HG03025 (cell line): ENCODE measurements at regions not wholly inside any gene's neighbourhood (a gene's known extent, or its start where the extent isn't known, plus 50 kb on each side); places are given as distances from the start of the nearest gene placed in this dataset.

Source experiments
- ATAC-seq: cut with Tn5 transposase; IDR thresholded peaks from one replicate; pipeline ENCODE4 v1.9.1; 2021; ENCODE audit warnings: mild to moderate bottlenecking, moderate library complexity; ENCODE audit not compliant: unreplicated experiment, low FRiP score

GRCh38 chr6:37557645-37558114, 58.0 kb upstream of the CCDC167 start:
- ATAC-seq = no peak

DNA sequence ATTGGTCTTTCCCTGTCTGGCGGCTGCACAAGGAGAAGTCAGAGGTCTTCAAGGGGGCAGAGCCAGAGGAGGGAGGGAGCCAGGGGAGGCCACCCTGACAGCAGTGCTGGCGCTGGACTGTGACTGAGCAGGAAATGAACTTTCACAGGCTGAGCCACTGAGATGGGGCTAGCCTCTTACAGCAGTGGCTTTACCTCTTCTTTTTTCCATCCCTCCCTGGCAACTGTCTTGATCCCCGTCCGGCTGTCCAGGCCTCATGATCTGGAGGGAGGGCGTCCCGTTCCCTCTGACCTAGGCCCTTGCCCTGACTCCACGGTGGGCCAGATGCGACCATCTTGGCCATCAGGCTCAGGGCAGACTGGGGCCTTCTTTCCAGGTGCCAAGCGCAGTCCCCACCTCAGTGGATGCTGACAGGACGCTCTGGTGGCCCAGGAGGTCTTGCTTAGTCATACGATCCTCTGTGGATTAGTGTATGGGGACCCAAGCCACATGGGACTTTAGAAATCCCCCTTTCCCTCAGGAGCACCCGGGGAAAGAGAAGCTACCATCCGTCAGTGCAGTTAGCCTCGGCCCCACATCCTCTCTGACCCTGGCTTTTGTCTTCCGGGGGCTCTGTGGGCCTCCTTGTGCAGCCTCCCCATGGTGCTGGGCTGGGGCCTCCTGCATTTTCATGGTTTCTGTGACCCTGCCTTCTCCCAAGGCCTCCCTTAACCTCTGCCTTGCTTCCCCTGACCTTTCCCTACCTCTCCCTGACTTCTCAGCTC, 57.4 kb upstream of the CCDC167 start:
- no peak for ATAC-seq

DNA sequence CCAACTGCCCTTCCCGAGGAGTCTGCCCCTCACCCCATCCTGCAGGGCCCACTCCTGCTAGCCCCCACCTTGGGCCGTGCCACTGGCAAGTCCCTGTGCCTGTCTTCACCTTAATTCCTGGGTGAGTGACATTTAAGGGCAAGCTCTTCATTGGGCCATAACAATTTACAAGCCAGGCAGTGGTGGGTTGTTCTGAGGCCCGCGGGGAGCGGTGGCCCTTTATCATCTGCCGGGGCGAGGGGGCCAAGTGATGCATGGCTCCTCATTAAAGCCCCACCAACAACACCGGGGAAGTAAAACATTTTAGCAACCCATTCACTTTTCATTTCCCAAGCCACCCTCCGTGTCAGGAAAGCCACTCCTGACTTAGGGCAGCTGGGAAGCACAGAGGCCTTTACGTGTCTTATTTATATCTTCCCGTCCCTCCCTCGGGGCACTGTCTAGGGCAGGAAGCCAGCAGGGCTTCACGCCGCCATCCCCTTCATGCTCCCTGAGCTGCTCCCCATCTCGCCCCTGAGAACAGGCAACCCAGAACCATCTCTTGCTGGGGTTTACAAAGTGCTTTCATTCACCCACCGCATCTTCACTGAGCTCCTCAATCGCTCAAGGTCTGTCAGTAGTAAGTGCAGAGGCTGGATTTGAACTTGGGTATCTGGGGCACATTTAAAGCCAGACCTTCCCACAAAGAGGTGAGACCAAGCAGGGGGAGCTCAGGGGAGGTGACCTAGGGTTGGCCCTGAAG, 55.5 kb upstream of the CCDC167 start:
- ATAC-seq = no peak

- no peak for ATAC-seq
These were observed 54.8 kb upstream of the CCDC167 start for GRCh38 chr6:37554480-37554819.

DNA sequence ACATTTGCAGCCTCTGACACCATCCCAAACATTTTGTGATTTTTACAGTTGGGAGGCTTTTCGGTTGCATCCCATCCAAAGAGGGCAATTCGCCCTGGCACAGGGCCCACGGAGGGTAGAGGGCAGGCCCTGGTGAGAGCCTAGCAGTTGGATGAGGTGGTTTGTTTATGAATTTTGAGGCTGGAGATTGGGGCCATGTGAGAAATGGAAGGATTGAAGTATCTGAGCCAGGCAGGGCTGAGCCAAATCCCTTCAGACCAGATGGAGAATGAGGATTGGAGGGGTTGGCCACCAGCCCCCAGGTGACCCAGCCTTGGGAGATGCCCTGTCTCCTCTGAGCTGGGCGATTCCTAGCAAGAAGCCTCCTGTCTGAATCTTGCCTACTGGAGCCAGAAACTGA, 52.6 kb upstream of the CCDC167 start:
- ATAC-seq = no peak

- no peak for ATAC-seq
These were observed 52.2 kb upstream of the CCDC167 start for GRCh38 chr6:37551867-37552266.

- no peak for ATAC-seq
These were observed 51.8 kb upstream of the CCDC167 start for GRCh38 chr6:37551446-37551845.

GRCh38 chr6:37551002-37551401, 51.3 kb upstream of the CCDC167 start:
- no peak for ATAC-seq

DNA sequence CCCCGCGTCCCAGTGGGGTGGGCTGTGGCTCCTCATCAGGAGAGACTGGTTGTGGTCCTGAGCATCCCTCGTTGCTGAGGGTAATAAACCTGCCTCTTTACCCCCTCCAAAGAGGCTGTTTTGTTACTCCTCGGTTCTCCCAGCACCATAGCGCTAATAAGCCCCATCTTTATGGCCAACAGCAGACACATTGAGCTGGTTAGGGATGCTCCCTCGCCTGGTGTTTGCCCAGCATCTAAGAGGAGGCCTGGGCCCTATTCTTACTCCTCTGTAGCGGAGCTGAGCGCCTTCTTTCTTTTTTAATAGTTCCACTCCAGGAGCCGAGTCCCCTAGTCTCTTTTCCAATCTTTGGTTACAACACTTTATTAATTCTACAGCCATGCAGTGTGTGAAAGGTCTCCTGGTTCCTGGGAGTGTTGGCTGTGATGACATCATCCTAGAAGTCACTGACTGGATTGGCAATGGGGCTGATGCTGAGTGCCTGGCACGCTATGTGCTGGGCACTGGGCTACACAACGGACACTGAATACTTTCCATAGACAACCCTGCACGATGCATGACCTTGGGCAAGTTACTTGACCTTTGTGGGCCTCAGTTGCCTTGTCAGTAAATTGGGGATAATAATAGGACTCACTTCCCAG, 50.6 kb upstream of the CCDC167 start:
- no peak for ATAC-seq

GRCh38 chr6:37549558-37549957, 49.9 kb upstream of the CCDC167 start:
- ATAC-seq = no peak
